GM21825 (cell line): ENCODE measurements at regions not wholly inside any gene's neighbourhood (a gene's known extent, or its start where the extent isn't known, plus 50 kb on each side); places are given as distances from the start of the nearest gene placed in this dataset.

Experiments
- ATAC-seq: cut with Tn5 transposase; IDR thresholded peaks from one replicate; pipeline ENCODE4 v1.9.1; 2021; ENCODE audit warnings: mild to moderate bottlenecking, moderate library complexity; ENCODE audit not compliant: unreplicated experiment

GRCh38 chr2:129422028-129422427, 557.4 kb upstream of the RAB6C start:
- no peak for ATAC-seq

- ATAC-seq: no peak
Measured at GRCh38 chr2:129428086-129428660, 551.3 kb upstream of the RAB6C start.

GRCh38 chr2:129430911-129431310, 548.6 kb upstream of the RAB6C start:
- no peak for ATAC-seq

- ATAC-seq: no peak
Measured at GRCh38 chr2:129431881-129432280, 547.6 kb upstream of the RAB6C start.

- no peak for ATAC-seq
Measured at GRCh38 chr2:129436809-129437208, 542.7 kb upstream of the RAB6C start.

GRCh38 chr2:129437725-129438124, 541.7 kb upstream of the RAB6C start:
- ATAC-seq: no peak

- ATAC-seq: no peak
Measured at GRCh38 chr2:129438501-129439057, 540.9 kb upstream of the RAB6C start.

- ATAC-seq: no peak
Measured at GRCh38 chr2:129439406-129440302, 539.8 kb upstream of the RAB6C start.

GRCh38 chr2:129441610-129442009, 537.9 kb upstream of the RAB6C start:
- ATAC-seq: no peak

GRCh38 chr2:129443235-129443864, 536.1 kb upstream of the RAB6C start:
- no peak for ATAC-seq

- ATAC-seq: no peak
Measured at GRCh38 chr2:129443865-129444739, 535.4 kb upstream of the RAB6C start.

- ATAC-seq: no peak
Measured at GRCh38 chr2:129444751-129445150, 534.7 kb upstream of the RAB6C start.

- no peak for ATAC-seq
Measured at GRCh38 chr2:129456691-129457090, 522.8 kb upstream of the RAB6C start.

GRCh38 chr2:129457277-129457818, 522.1 kb upstream of the RAB6C start:
- no peak for ATAC-seq

- ATAC-seq: no peak
Measured at GRCh38 chr2:129458006-129458405, 521.5 kb upstream of the RAB6C start.

- ATAC-seq: no peak
Measured at GRCh38 chr2:129458436-129458835, 521.0 kb upstream of the RAB6C start.

GRCh38 chr2:129459200-129459876, 520.1 kb upstream of the RAB6C start:
- no peak for ATAC-seq

GRCh38 chr2:129459881-129460280, 519.6 kb upstream of the RAB6C start:
- no peak for ATAC-seq

- ATAC-seq: no peak
Measured at GRCh38 chr2:129460299-129461198, 518.9 kb upstream of the RAB6C start.
